HL-60 (cell line): ENCODE measurements at regions not wholly inside any gene's neighbourhood (a gene's known extent, or its start where the extent isn't known, plus 50 kb on each side); places are given as distances from the start of the nearest gene placed in this dataset.

ENCODE experiments used
- DNase-seq, 2 experiments: peaks; one replicate each; pipeline ENCODE4 v3.0.0-alpha.2; 2010 to 2020; ENCODE audit warnings: low read depth in 1 of 2, low spot score in 1 of 2
- H3K27ac ChIP-seq: fragments of 250-450 bp; sonication (Bioruptor Pico); replicated peaks from 2 replicates; pipeline ENCODE4 v1.5.1; 2020; ENCODE audit warnings: mild to moderate bottlenecking, moderate library complexity
- H3K27me3 ChIP-seq: fragments of 250-450 bp; sonication (Bioruptor Pico); 2 replicates; pipeline ENCODE4 v1.5.1; 2021; ENCODE audit warnings: mild to moderate bottlenecking, moderate library complexity; ENCODE audit not compliant: insufficient read depth, poor library complexity, severe bottlenecking
- H3K4me3 ChIP-seq: replicated peaks from 2 replicates; pipeline ENCODE4 v1.5.1; 2011; ENCODE audit warnings: mild to moderate bottlenecking, control low read depth, low read length; ENCODE audit not compliant: insufficient read depth
- GABPA ChIP-seq: IDR thresholded peaks from 2 replicates; pipeline ENCODE4 v1.6.1; 2012; ENCODE audit warnings: low read depth
- POLR2AphosphoS5 ChIP-seq: IDR thresholded peaks from 2 replicates; pipeline ENCODE4 v1.6.1; 2012; ENCODE audit warnings: low read depth
- SPI1 ChIP-seq: IDR thresholded peaks from 2 replicates; pipeline ENCODE4 v1.6.1; 2012; ENCODE audit warnings: low read depth, mild to moderate bottlenecking, borderline replicate concordance
- TF ChIP-seq, protein P1 (sequence below): IDR thresholded peaks from 2 replicates; pipeline ENCODE4 v1.6.1; 2012; ENCODE audit warnings: low read depth; ENCODE audit not compliant: insufficient replicate concordance
- TF ChIP-seq, protein P2 (sequence below): IDR thresholded peaks from one replicate; pipeline ENCODE4 v1.5.1; 2011; ENCODE audit warnings: low read length, control low read depth, inconsistent platforms; ENCODE audit not compliant: insufficient read depth

DNA sequence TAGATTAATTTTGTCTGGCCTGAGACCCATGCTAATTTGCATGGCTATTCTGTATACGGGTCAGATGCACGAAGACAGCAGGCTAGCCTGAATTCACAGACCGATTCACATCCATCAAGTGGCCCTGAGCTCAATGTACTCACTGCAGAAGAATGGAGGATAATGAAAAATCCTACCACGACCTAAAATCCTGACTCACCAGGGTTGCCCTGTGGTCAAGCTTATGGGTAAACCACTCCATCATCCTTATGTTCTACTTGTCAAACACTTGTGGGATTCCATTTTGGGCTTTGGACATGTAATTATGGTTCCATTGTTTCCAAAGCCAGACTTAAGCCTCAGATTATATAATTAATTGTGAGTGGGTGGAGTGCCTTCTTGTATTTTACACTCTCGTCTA is 110.4 kb upstream of the ZNF438 start:
- H3K4me3 ChIP-seq = no peak overlapping the region
- no peaks in the 10 kb centered on the region for H3K27me3 ChIP-seq
- TF ChIP-seq POLR2AphosphoS5 (no peak), GABPA (no peak), SPI1 (no peak)
- TF ChIP-seq, protein P1, sequence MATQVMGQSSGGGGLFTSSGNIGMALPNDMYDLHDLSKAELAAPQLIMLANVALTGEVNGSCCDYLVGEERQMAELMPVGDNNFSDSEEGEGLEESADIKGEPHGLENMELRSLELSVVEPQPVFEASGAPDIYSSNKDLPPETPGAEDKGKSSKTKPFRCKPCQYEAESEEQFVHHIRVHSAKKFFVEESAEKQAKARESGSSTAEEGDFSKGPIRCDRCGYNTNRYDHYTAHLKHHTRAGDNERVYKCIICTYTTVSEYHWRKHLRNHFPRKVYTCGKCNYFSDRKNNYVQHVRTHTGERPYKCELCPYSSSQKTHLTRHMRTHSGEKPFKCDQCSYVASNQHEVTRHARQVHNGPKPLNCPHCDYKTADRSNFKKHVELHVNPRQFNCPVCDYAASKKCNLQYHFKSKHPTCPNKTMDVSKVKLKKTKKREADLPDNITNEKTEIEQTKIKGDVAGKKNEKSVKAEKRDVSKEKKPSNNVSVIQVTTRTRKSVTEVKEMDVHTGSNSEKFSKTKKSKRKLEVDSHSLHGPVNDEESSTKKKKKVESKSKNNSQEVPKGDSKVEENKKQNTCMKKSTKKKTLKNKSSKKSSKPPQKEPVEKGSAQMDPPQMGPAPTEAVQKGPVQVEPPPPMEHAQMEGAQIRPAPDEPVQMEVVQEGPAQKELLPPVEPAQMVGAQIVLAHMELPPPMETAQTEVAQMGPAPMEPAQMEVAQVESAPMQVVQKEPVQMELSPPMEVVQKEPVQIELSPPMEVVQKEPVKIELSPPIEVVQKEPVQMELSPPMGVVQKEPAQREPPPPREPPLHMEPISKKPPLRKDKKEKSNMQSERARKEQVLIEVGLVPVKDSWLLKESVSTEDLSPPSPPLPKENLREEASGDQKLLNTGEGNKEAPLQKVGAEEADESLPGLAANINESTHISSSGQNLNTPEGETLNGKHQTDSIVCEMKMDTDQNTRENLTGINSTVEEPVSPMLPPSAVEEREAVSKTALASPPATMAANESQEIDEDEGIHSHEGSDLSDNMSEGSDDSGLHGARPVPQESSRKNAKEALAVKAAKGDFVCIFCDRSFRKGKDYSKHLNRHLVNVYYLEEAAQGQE = no peak
- TF ChIP-seq, protein P2, sequence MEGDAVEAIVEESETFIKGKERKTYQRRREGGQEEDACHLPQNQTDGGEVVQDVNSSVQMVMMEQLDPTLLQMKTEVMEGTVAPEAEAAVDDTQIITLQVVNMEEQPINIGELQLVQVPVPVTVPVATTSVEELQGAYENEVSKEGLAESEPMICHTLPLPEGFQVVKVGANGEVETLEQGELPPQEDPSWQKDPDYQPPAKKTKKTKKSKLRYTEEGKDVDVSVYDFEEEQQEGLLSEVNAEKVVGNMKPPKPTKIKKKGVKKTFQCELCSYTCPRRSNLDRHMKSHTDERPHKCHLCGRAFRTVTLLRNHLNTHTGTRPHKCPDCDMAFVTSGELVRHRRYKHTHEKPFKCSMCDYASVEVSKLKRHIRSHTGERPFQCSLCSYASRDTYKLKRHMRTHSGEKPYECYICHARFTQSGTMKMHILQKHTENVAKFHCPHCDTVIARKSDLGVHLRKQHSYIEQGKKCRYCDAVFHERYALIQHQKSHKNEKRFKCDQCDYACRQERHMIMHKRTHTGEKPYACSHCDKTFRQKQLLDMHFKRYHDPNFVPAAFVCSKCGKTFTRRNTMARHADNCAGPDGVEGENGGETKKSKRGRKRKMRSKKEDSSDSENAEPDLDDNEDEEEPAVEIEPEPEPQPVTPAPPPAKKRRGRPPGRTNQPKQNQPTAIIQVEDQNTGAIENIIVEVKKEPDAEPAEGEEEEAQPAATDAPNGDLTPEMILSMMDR = no peak
- no peak for DNase-seq
- H3K27ac ChIP-seq = no peak overlapping the region

DNA sequence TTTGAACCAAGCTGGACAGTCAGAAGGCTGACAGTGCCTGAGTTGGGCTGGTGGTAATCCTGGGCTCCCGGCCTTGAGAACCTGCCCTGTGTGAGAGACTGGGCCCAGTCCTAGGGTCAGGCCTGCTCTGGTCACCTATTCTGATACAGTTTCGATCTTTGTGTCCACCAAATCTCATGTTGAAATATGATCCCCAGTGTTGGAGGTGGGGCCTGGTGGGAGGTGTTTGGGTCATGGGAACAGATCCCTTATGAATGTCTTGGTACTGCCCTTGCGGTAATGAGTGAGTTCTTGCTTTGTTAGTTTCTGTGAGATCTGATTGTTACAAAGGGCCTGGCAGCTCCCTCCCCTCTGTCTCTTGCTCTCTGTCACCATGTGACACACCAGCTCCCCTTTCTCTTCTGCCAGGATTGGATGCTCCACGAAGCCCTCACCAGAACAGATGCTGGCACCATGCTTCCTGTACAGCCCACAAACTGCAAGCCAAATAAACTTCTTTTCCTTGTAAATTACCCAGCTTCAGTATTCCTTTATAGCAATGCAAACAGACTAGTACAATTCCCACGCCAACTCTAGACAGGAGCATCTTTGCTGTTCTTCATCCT is 111.8 kb upstream of the ZNF438 start:
- Histone ChIP-seq H3K4me3 (no peak overlapping the region), H3K27ac (no peak overlapping the region), H3K27me3 (no peaks in the 10 kb centered on the region)
- DNase-seq = no peak
- TF ChIP-seq SPI1 = no peak
- TF ChIP-seq, protein P1 = no peak
- TF ChIP-seq, protein P2 = no peak
- no peak for TF ChIP-seq POLR2AphosphoS5
- no peak for TF ChIP-seq GABPA

DNA sequence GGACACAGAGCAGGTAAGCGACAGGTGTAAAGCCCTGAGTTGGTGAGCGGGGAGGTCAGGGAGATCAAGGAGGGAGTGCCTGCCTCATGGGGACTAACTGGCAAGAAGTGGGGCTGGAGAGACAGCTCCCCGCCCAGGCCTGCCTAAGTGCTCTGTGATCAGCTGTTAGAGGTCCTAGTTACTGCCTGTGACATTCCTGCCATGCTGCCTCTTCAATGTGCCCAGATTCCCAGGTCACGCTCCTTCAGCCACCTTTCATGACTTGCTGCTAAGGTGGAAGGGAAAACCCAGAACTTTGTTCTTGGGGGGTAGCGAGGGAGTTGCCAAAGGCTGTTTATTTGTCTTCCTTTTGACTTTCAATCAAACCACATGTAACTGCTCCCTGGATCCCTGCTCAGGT is 114.3 kb upstream of the ZNF438 start:
- H3K4me3 ChIP-seq = no peak overlapping the region
- TF ChIP-seq SPI1 = no peak
- TF ChIP-seq, protein P1 = no peak
- TF ChIP-seq, protein P2 = no peak
- no peak for DNase-seq
- H3K27me3 ChIP-seq = no peaks in the 10 kb centered on the region
- H3K27ac ChIP-seq = no peak overlapping the region
